ENCODE measurements at regions not wholly inside any gene's neighbourhood (a gene's known extent, or its start where the extent isn't known, plus 50 kb on each side); places are given as distances from the start of the nearest gene placed in this dataset.

DNA sequence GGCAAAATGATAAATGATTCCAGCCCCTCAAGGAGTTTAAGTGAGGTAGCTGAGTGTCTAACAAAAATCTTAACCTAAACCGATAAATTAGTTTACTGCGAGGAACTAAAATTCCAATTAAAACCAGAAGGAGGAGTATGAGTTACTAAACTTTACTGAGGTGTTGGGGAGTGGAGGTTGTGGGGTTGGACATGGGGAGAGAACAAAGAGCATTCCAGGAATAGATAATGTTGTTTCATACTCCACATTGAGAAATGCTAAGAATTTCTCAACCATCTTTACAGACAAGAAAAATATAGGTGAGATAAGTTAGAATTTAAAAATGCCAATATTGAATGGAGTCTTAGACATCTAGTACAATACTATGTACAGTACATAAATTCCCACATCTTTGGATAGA, 488.6 kb downstream of the METTL15 start:
- no peaks in the 10 kb centered on the region for H3K36me3 ChIP-seq (ENCODE audit: control insufficient read depth, insufficient read depth, low read length)
- TF ChIP-seq, protein P1, sequence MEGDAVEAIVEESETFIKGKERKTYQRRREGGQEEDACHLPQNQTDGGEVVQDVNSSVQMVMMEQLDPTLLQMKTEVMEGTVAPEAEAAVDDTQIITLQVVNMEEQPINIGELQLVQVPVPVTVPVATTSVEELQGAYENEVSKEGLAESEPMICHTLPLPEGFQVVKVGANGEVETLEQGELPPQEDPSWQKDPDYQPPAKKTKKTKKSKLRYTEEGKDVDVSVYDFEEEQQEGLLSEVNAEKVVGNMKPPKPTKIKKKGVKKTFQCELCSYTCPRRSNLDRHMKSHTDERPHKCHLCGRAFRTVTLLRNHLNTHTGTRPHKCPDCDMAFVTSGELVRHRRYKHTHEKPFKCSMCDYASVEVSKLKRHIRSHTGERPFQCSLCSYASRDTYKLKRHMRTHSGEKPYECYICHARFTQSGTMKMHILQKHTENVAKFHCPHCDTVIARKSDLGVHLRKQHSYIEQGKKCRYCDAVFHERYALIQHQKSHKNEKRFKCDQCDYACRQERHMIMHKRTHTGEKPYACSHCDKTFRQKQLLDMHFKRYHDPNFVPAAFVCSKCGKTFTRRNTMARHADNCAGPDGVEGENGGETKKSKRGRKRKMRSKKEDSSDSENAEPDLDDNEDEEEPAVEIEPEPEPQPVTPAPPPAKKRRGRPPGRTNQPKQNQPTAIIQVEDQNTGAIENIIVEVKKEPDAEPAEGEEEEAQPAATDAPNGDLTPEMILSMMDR (IDR thresholded peaks at IDR 0.05; ENCODE audit: insufficient read depth, low read length, poor library complexity, severe bottlenecking), result no peak
- H3K27me3 ChIP-seq (replicated peaks; ENCODE audit: control insufficient read depth, insufficient read depth, low read length), result no peaks in the 10 kb centered on the region
- no peak for DNase-seq (ENCODE audit: extremely low read depth, insufficient read length)
- no peak overlapping the region for H3K4me3 ChIP-seq (replicated peaks; ENCODE audit: low read depth, low read length)

DNA sequence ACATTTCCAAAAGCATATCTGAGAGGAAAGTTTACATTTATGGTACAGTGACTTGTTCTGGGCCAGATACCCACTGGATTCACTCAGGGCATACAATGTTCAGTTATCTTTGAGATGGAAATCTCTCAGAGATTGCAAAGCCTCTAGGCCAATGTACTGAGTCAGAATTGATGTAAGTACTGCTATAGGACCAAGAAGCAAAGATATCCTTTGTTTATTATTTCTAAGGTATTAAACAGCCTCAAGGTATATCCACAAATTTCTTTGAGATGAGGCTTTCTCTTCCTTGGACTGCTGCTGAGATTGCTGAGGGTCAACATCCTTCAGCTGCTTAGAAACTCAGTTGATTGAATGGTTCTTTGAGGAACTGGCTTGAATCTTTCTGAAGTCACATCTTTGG, 484.0 kb downstream of the METTL15 start:
- DNase-seq (ENCODE audit: extremely low read depth, insufficient read length), result no peak

DNA sequence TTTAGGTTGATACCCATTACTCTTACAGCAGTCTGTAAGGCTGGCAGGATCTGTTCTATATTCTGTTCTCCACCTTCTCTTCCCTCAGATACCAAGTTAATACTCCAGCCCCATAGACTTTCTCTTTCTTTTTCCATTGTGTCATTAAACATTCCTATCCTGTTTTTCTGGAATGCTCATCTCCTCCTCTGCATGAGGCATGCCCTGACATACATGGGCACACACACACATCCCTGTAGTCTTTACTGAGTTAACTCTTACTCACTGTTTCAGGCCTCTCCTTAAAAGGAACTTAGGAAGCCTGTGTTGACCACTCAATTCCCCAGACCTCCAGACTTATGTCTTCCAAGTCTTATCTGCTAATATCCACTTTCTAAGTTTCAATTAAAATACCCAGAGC, 476.8 kb downstream of the METTL15 start:
- TF ChIP-seq, protein P1 (IDR thresholded peaks at IDR 0.05; ENCODE audit: insufficient read depth, low read length, poor library complexity, severe bottlenecking), result no peak
- Histone ChIP-seq H3K36me3 (ENCODE audit: control insufficient read depth, insufficient read depth, low read length) (no peaks in the 10 kb centered on the region), H3K4me3 (replicated peaks; ENCODE audit: low read depth, low read length) (no peak overlapping the region), H3K27me3 (replicated peaks; ENCODE audit: control insufficient read depth, insufficient read depth, low read length) (no peaks in the 10 kb centered on the region)
- no peak for DNase-seq (ENCODE audit: extremely low read depth, insufficient read length)

More for the DNA sequence above, 484.0 kb downstream of the METTL15 start:
- H3K4me3 ChIP-seq (replicated peaks; ENCODE audit: low read depth, low read length), result no peak overlapping the region
- no peaks in the 10 kb centered on the region for H3K36me3 ChIP-seq (ENCODE audit: control insufficient read depth, insufficient read depth, low read length)
- TF ChIP-seq, protein P1 (IDR thresholded peaks at IDR 0.05; ENCODE audit: insufficient read depth, low read length, poor library complexity, severe bottlenecking), result no peak
- H3K27me3 ChIP-seq (replicated peaks; ENCODE audit: control insufficient read depth, insufficient read depth, low read length), result no peaks in the 10 kb centered on the region

DNA sequence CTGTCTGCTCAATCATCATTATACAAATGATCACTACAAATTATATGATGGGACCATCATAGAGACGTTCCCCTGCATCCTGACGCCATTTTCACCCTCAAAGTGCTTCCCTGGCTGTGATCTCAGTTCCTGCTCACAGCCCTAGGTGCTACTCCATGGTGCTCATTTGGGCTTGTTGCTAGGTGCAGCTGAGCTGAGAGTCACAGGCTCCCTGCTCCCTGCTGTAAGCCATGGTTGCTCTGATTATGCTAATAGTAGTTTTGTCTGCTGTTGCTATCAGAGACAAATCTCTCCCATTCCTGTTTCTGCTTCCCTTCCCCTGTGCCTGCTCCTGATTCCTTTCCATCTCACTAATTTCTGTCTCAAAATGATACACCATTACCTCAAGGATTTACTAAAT, 474.3 kb downstream of the METTL15 start:
- no peak overlapping the region for H3K4me3 ChIP-seq (replicated peaks; ENCODE audit: low read depth, low read length)
- no peaks in the 10 kb centered on the region for H3K36me3 ChIP-seq (ENCODE audit: control insufficient read depth, insufficient read depth, low read length)
- no peak for DNase-seq (ENCODE audit: extremely low read depth, insufficient read length)
- no peaks in the 10 kb centered on the region for H3K27me3 ChIP-seq (replicated peaks; ENCODE audit: control insufficient read depth, insufficient read depth, low read length)
- TF ChIP-seq, protein P1 (IDR thresholded peaks at IDR 0.05; ENCODE audit: insufficient read depth, low read length, poor library complexity, severe bottlenecking), result no peak

DNA sequence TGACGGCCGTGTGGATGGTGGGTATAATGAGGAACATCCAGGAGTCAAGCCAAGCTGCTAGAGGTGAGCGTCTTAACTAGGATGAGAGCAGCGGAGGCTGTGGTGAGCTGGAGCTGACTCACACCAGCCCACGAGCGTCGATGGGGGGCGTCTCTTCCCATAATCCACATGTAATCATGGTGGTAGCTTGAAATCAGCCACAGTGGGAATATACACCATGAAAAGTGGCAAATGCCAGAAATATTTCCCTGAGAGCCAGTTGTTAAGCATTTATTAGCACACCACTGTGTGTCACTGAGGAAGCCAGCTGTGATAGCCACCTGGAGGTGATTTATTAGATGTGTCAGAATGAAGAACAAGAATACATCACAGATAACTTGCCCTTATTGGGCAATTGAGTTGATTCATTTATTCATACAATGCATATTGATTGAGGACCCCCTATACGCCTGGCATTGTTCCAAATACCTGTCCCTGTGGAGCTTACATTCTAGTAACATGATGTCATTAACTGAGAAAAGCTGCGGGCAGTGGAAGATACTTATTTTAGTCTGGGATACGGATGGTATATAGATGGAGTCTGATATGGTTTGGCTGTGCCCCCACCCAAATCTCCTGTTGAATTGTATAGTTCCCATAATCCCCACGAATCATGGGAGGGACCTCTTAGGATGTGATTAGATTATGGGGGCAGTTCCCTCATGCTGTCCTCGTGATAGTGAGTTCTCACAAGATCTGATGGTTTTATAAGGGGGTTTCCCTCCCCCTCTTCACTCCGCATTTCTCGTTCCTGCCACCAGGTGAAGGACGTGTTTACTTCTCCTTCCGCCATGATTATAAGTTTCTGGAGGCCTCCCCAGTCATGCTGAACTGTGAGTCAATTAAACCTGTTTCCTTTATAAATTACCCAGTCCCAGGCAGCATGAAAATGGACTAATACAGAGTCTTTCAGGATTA, 473.4 kb downstream of the METTL15 start:
- no peak overlapping the region for H3K4me3 ChIP-seq (replicated peaks; ENCODE audit: low read depth, low read length)
- H3K27me3 ChIP-seq (replicated peaks; ENCODE audit: control insufficient read depth, insufficient read depth, low read length), result no peaks in the 10 kb centered on the region
- no peak for DNase-seq (ENCODE audit: extremely low read depth, insufficient read length)
- no peaks in the 10 kb centered on the region for H3K36me3 ChIP-seq (ENCODE audit: control insufficient read depth, insufficient read depth, low read length)
- TF ChIP-seq, protein P1 (IDR thresholded peaks at IDR 0.05; ENCODE audit: insufficient read depth, low read length, poor library complexity, severe bottlenecking), result no peak
